ENCODE measurements at regions not wholly inside any gene's neighbourhood (a gene's known extent, or its start where the extent isn't known, plus 50 kb on each side); places are given as distances from the start of the nearest gene placed in this dataset.
A peak's percentile ranks its signal among the peaks of the same experiment; 100 is the strongest.

GRCh38 chr4:56241500-56241899, 145.8 kb downstream of the AASDH start:
- Histone ChIP-seq H3K27me3 (ENCODE audit: control insufficient read depth, insufficient read depth, low read length) (no peaks in the 10 kb centered on the region), H3K9me3 (ENCODE audit: control insufficient read depth in 2 of 3, insufficient read depth in 1 of 3, low read length in 3 of 3) (no peaks in the 10 kb centered on the region), H3K4me3 (ENCODE audit: low read length in 3 of 3) (no peak overlapping the region), H3K27ac (ENCODE audit: low read depth in 2 of 2, low read length in 2 of 2) (no peak overlapping the region), H3K36me3 (ENCODE audit: control insufficient read depth in 2 of 3, insufficient read depth in 3 of 3, low read length in 3 of 3) (no peaks in the 10 kb centered on the region), H3K4me1 (ENCODE audit: control insufficient read depth in 2 of 3, insufficient read depth in 2 of 3, low read depth in 1 of 3, low read length in 3 of 3) (no peaks in the 10 kb centered on the region), H3K9ac (ENCODE audit: low read length in 3 of 3) (no peak overlapping the region)
- intact Hi-C loops (cut with DNase I): no loop called here
- DNase-seq: peak in 2 of 5 donors; percentile 39 to 40
- TF ChIP-seq CTCF (IDR thresholded peaks at IDR 0.05; ENCODE audit: borderline replicate concordance, extremely low read depth, insufficient read depth): no peak
- FAIRE-seq: no peak

DNA sequence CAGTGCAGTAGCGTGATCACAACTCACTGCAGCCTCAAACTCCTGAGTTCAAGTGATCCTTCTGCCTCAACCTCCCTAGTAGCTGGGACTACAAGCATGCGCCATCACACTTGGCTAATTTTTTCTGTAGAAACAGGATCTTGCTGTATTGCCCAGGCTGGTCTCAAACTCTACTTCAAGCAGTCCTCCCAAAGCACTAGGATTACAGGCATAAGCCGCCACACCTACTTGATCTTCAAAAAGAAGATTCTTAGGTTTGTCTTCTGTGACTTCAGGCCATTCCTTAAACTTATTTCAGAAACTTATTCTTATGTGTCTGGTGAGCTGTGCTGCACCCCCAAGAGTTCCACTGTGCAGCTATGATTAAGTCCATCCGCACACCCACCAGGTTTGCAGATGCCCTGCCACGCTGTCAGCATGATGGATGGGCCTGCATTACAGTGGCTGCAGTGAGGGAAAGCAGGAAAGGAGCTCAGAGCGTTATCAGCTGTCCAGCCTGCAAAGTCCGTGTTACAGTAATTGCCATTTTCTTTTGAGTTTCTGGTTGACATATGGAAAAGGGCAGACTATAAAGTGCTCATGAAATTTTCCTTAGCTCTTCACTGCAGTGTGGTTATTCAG, 146.6 kb downstream of the AASDH start:
- H3K9ac ChIP-seq (ENCODE audit: low read length in 3 of 3): no peak overlapping the region
- DNase-seq: peak in 4 of 5 donors; percentile 61 to 74 (median 68)
- H3K36me3 ChIP-seq (ENCODE audit: control insufficient read depth in 2 of 3, insufficient read depth in 3 of 3, low read length in 3 of 3): no peaks in the 10 kb centered on the region
- no peaks in the 10 kb centered on the region for H3K27me3 ChIP-seq (ENCODE audit: control insufficient read depth, insufficient read depth, low read length)
- no peaks in the 10 kb centered on the region for H3K4me1 ChIP-seq (ENCODE audit: control insufficient read depth in 2 of 3, insufficient read depth in 2 of 3, low read depth in 1 of 3, low read length in 3 of 3)
- no peak for FAIRE-seq
- no peak overlapping the region for H3K4me3 ChIP-seq (ENCODE audit: low read length in 3 of 3)
- H3K27ac ChIP-seq (ENCODE audit: low read depth in 2 of 2, low read length in 2 of 2): no peak overlapping the region
- intact Hi-C loops (cut with DNase I): no loop called here
- no peak for TF ChIP-seq CTCF (IDR thresholded peaks at IDR 0.05; ENCODE audit: borderline replicate concordance, extremely low read depth, insufficient read depth)
- H3K9me3 ChIP-seq (ENCODE audit: control insufficient read depth in 2 of 3, insufficient read depth in 1 of 3, low read length in 3 of 3): no peaks in the 10 kb centered on the region

- Histone ChIP-seq H3K27me3 (ENCODE audit: control insufficient read depth, insufficient read depth, low read length) (no peaks in the 10 kb centered on the region), H3K36me3 (ENCODE audit: control insufficient read depth in 2 of 3, insufficient read depth in 3 of 3, low read length in 3 of 3) (no peaks in the 10 kb centered on the region), H3K9me3 (ENCODE audit: control insufficient read depth in 2 of 3, insufficient read depth in 1 of 3, low read length in 3 of 3) (no peaks in the 10 kb centered on the region), H3K4me1 (ENCODE audit: control insufficient read depth in 2 of 3, insufficient read depth in 2 of 3, low read depth in 1 of 3, low read length in 3 of 3) (no peaks in the 10 kb centered on the region), H3K4me3 (ENCODE audit: low read length in 3 of 3) (no peak overlapping the region), H3K9ac (ENCODE audit: low read length in 3 of 3) (no peak overlapping the region), H3K27ac (ENCODE audit: low read depth in 2 of 2, low read length in 2 of 2) (no peak overlapping the region)
- DNase-seq: no peak
- FAIRE-seq: no peak
- no peak for TF ChIP-seq CTCF (IDR thresholded peaks at IDR 0.05; ENCODE audit: borderline replicate concordance, extremely low read depth, insufficient read depth)
- intact Hi-C loops (cut with DNase I): no loop called here
Observed at GRCh38 chr4:56238251-56238650, 149.0 kb downstream of the AASDH start.

DNA sequence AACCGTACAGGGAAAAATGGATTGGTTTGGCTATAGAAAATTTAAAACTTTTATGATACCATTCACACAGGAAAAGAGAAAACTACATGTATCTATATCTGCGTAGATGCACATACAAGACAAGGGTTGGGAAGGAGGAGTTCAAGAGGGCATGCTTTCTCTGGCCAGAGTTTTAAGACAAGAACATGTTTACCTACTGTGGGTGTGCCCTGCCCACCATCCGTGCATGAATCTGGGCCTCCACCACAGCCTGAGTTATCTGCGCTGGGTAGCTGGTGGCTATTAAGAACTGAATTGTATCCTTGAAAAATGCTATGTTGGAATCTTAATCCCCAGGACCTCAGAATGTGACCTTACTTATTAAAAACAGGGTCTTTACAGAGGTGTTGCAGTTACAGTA, 151.6 kb downstream of the AASDH start:
- H3K4me3 ChIP-seq (ENCODE audit: low read length in 3 of 3): no peak overlapping the region
- FAIRE-seq: no peak

More for the DNA sequence above, 151.6 kb downstream of the AASDH start:
- Histone ChIP-seq H3K36me3 (ENCODE audit: control insufficient read depth in 2 of 3, insufficient read depth in 3 of 3, low read length in 3 of 3) (no peaks in the 10 kb centered on the region), H3K9me3 (ENCODE audit: control insufficient read depth in 2 of 3, insufficient read depth in 1 of 3, low read length in 3 of 3) (peaks cover 0 to 3% (median 0%) of the 10 kb centered on the region in 3 donors), H3K9ac (ENCODE audit: low read length in 3 of 3) (no peak overlapping the region), H3K4me1 (ENCODE audit: control insufficient read depth in 2 of 3, insufficient read depth in 2 of 3, low read depth in 1 of 3, low read length in 3 of 3) (no peaks in the 10 kb centered on the region), H3K27ac (ENCODE audit: low read depth in 2 of 2, low read length in 2 of 2) (no peak overlapping the region), H3K27me3 (ENCODE audit: control insufficient read depth, insufficient read depth, low read length) (no peaks in the 10 kb centered on the region)
- no peak for TF ChIP-seq CTCF (IDR thresholded peaks at IDR 0.05; ENCODE audit: borderline replicate concordance, extremely low read depth, insufficient read depth)
- no peak for DNase-seq
- intact Hi-C loops (cut with DNase I): no loop called here
